ENCODE measurements at regions not wholly inside any gene's neighbourhood (a gene's known extent, or its start where the extent isn't known, plus 50 kb on each side); places are given as distances from the start of the nearest gene placed in this dataset.
"Not testable (repeated sequence)": the region's sequence is repeated elsewhere in the genome, so short reads cannot be mapped to it uniquely, and the experiment has no call there.

GRCh38 chr4:34469516-34469915, 1774.8 kb downstream of the ARAP2 start:
- no peaks in the 10 kb centered on the region for H3K4me1 Mint-ChIP-seq
- H3K4me3 Mint-ChIP-seq = no peak overlapping the region
- H3K36me3 Mint-ChIP-seq = no peaks in the 10 kb centered on the region
- H3K27ac Mint-ChIP-seq = no peak overlapping the region
- no peaks in the 10 kb centered on the region for H3K9me3 Mint-ChIP-seq
- no peaks in the 10 kb centered on the region for H3K27me3 Mint-ChIP-seq

GRCh38 chr4:34485252-34485651, 1759.1 kb downstream of the ARAP2 start:
- no peaks in the 10 kb centered on the region for H3K36me3 Mint-ChIP-seq
- H3K9me3 Mint-ChIP-seq = peaks cover 7% of the 10 kb centered on the region
- H3K4me1 Mint-ChIP-seq = no peaks in the 10 kb centered on the region
- no peak overlapping the region for H3K4me3 Mint-ChIP-seq
- H3K27ac Mint-ChIP-seq = no peak overlapping the region
- no peaks in the 10 kb centered on the region for H3K27me3 Mint-ChIP-seq

- Mint-ChIP-seq H3K4me3 (no peak overlapping the region), H3K9me3 (peaks cover 7% of the 10 kb centered on the region), H3K36me3 (no peaks in the 10 kb centered on the region), H3K27ac (no peak overlapping the region), H3K27me3 (no peaks in the 10 kb centered on the region), H3K4me1 (no peaks in the 10 kb centered on the region)
Observed at GRCh38 chr4:34486461-34487363, 1757.6 kb downstream of the ARAP2 start.

- no peaks in the 10 kb centered on the region for H3K27me3 Mint-ChIP-seq
- H3K4me1 Mint-ChIP-seq = no peaks in the 10 kb centered on the region
- H3K27ac Mint-ChIP-seq = no peak overlapping the region
- H3K36me3 Mint-ChIP-seq = no peaks in the 10 kb centered on the region
- peaks cover 5% of the 10 kb centered on the region for H3K9me3 Mint-ChIP-seq
- no peak overlapping the region for H3K4me3 Mint-ChIP-seq
Observed at GRCh38 chr4:34492414-34492813, 1751.9 kb downstream of the ARAP2 start.

GRCh38 chr4:34502086-34502485, 1742.2 kb downstream of the ARAP2 start:
- Mint-ChIP-seq H3K27ac (no peak overlapping the region), H3K4me3 (no peak overlapping the region), H3K27me3 (no peaks in the 10 kb centered on the region), H3K4me1 (no peaks in the 10 kb centered on the region), H3K9me3 (peaks cover 11% of the 10 kb centered on the region), H3K36me3 (no peaks in the 10 kb centered on the region)

- H3K27ac Mint-ChIP-seq, H3K4me3 Mint-ChIP-seq, H3K27me3 Mint-ChIP-seq, H3K36me3 Mint-ChIP-seq, H3K4me1 Mint-ChIP-seq: not testable (repeated sequence)
- H3K9me3 Mint-ChIP-seq = peaks cover 18% of the 10 kb centered on the region
Observed at GRCh38 chr4:34504731-34505130, 1739.6 kb downstream of the ARAP2 start.

GRCh38 chr4:34506511-34507092, 1737.7 kb downstream of the ARAP2 start:
- H3K4me3 Mint-ChIP-seq, H3K27me3 Mint-ChIP-seq, H3K4me1 Mint-ChIP-seq, H3K27ac Mint-ChIP-seq, H3K36me3 Mint-ChIP-seq: not testable (repeated sequence)
- peaks cover 18% of the 10 kb centered on the region for H3K9me3 Mint-ChIP-seq

GRCh38 chr4:34512616-34513015, 1731.7 kb downstream of the ARAP2 start:
- Mint-ChIP-seq H3K4me1 (no peaks in the 10 kb centered on the region), H3K27ac (no peak overlapping the region), H3K9me3 (peaks cover 6% of the 10 kb centered on the region), H3K36me3 (no peaks in the 10 kb centered on the region), H3K4me3 (no peak overlapping the region), H3K27me3 (no peaks in the 10 kb centered on the region)

- no peaks in the 10 kb centered on the region for H3K9me3 Mint-ChIP-seq
- H3K36me3 Mint-ChIP-seq = no peaks in the 10 kb centered on the region
- H3K27me3 Mint-ChIP-seq = no peaks in the 10 kb centered on the region
- no peak overlapping the region for H3K4me3 Mint-ChIP-seq
- no peaks in the 10 kb centered on the region for H3K4me1 Mint-ChIP-seq
- H3K27ac Mint-ChIP-seq = no peak overlapping the region
Observed at GRCh38 chr4:34516524-34516923, 1727.8 kb downstream of the ARAP2 start.

GRCh38 chr4:34534916-34535315, 1709.4 kb downstream of the ARAP2 start:
- H3K36me3 Mint-ChIP-seq = no peaks in the 10 kb centered on the region
- H3K9me3 Mint-ChIP-seq = no peaks in the 10 kb centered on the region
- H3K27ac Mint-ChIP-seq = no peak overlapping the region
- H3K4me1 Mint-ChIP-seq = no peaks in the 10 kb centered on the region
- no peaks in the 10 kb centered on the region for H3K27me3 Mint-ChIP-seq
- no peak overlapping the region for H3K4me3 Mint-ChIP-seq

- Mint-ChIP-seq H3K27ac (no peak overlapping the region), H3K27me3 (no peaks in the 10 kb centered on the region), H3K4me3 (no peak overlapping the region), H3K36me3 (no peaks in the 10 kb centered on the region), H3K4me1 (no peaks in the 10 kb centered on the region), H3K9me3 (no peaks in the 10 kb centered on the region)
Observed at GRCh38 chr4:34566091-34566490, 1678.2 kb downstream of the ARAP2 start.

GRCh38 chr4:34572026-34572425, 1672.3 kb downstream of the ARAP2 start:
- Mint-ChIP-seq H3K9me3 (peaks cover 3% of the 10 kb centered on the region), H3K36me3 (no peaks in the 10 kb centered on the region), H3K4me1 (no peaks in the 10 kb centered on the region), H3K27me3 (no peaks in the 10 kb centered on the region), H3K27ac (no peak overlapping the region), H3K4me3 (no peak overlapping the region)

- no peak overlapping the region for H3K4me3 Mint-ChIP-seq
- H3K27me3 Mint-ChIP-seq = no peaks in the 10 kb centered on the region
- H3K36me3 Mint-ChIP-seq = no peaks in the 10 kb centered on the region
- H3K9me3 Mint-ChIP-seq = peaks cover 6% of the 10 kb centered on the region
- H3K27ac Mint-ChIP-seq = no peak overlapping the region
- no peaks in the 10 kb centered on the region for H3K4me1 Mint-ChIP-seq
Observed at GRCh38 chr4:34615315-34615714, 1629.0 kb downstream of the ARAP2 start.

- H3K4me1 Mint-ChIP-seq = no peaks in the 10 kb centered on the region
- H3K27ac Mint-ChIP-seq = no peak overlapping the region
- peaks cover 6% of the 10 kb centered on the region for H3K9me3 Mint-ChIP-seq
Observed at GRCh38 chr4:34619531-34620162, 1624.7 kb downstream of the ARAP2 start.

GRCh38 chr4:34628471-34628870, 1615.8 kb downstream of the ARAP2 start:
- Mint-ChIP-seq H3K27me3 (no peaks in the 10 kb centered on the region), H3K27ac (no peak overlapping the region), H3K4me3 (no peak overlapping the region), H3K4me1 (no peaks in the 10 kb centered on the region), H3K9me3 (peaks cover 5% of the 10 kb centered on the region), H3K36me3 (no peaks in the 10 kb centered on the region)

More at GRCh38 chr4:34619531-34620162, 1624.7 kb downstream of the ARAP2 start:
- H3K4me3 Mint-ChIP-seq = no peak overlapping the region
- no peaks in the 10 kb centered on the region for H3K36me3 Mint-ChIP-seq
- H3K27me3 Mint-ChIP-seq = no peaks in the 10 kb centered on the region

- H3K4me1 Mint-ChIP-seq = no peaks in the 10 kb centered on the region
- no peak overlapping the region for H3K4me3 Mint-ChIP-seq
- H3K36me3 Mint-ChIP-seq = no peaks in the 10 kb centered on the region
- H3K9me3 Mint-ChIP-seq = peaks cover 5% of the 10 kb centered on the region
- H3K27ac Mint-ChIP-seq = no peak overlapping the region
- no peaks in the 10 kb centered on the region for H3K27me3 Mint-ChIP-seq
Observed at GRCh38 chr4:34629451-34629850, 1614.9 kb downstream of the ARAP2 start.

All from activated naive CD4-positive, alpha-beta T cell treated with anti-CD3 and anti-CD28 coated beads, Interleukin-2, amount 50 U/mL, for 24 hours (primary cell).